Stomach (tissue), 4 donors: ENCODE measurements at regions not wholly inside any gene's neighbourhood (a gene's known extent, or its start where the extent isn't known, plus 50 kb on each side); places are given as distances from the start of the nearest gene placed in this dataset.

Experiments
- EP300 ChIP-seq: sonication (generic); formaldehyde crosslinking; IDR thresholded peaks from one replicate; pipeline ENCODE4 v1.6.1; 2017; ENCODE audit warnings: antibody characterized with exemption
- POLR2A ChIP-seq, 4 donors: fragments of 450-650 bp; IDR thresholded peaks; one replicate each; pipeline ENCODE4 v1.6.1; 2016; ENCODE audit warnings: antibody characterized with exemption in 4 of 4, control low read depth in 2 of 4, mild to moderate bottlenecking in 1 of 4, moderate library complexity in 1 of 4
- TF ChIP-seq, protein P1 (sequence below), 7 experiments: fragments of 450-650 bp in 4 of 7; fragments of 200-600 bp in 3 of 7; sonication (generic) in 3 of 7; IDR thresholded peaks; one replicate each; pipeline ENCODE4 v1.5.1; 2016 to 2019; ENCODE audit warnings: antibody characterized with exemption in 7 of 7, control low read depth in 2 of 7, mild to moderate bottlenecking in 1 of 7

DNA sequence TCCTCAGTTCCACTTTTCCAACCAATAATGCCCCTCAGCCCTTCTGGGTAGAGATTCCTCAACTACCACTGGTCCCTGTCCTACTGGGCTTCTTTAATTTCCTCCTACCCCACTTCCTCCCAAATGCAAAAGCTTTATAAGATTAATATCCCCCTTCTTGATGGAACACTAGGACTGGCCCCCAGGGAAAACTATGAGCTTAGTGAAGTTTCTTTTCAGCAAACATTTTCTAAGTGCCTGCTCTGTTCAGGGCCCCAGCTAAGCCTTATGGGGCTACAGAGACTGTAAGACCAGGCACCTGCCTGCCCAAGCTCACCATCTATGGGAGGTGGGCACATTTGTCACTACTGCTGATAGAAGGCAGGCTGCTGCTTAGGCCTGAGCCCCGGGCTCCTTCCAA is 79.4 kb downstream of the RPLP1 start:
- TF ChIP-seq, protein P1, sequence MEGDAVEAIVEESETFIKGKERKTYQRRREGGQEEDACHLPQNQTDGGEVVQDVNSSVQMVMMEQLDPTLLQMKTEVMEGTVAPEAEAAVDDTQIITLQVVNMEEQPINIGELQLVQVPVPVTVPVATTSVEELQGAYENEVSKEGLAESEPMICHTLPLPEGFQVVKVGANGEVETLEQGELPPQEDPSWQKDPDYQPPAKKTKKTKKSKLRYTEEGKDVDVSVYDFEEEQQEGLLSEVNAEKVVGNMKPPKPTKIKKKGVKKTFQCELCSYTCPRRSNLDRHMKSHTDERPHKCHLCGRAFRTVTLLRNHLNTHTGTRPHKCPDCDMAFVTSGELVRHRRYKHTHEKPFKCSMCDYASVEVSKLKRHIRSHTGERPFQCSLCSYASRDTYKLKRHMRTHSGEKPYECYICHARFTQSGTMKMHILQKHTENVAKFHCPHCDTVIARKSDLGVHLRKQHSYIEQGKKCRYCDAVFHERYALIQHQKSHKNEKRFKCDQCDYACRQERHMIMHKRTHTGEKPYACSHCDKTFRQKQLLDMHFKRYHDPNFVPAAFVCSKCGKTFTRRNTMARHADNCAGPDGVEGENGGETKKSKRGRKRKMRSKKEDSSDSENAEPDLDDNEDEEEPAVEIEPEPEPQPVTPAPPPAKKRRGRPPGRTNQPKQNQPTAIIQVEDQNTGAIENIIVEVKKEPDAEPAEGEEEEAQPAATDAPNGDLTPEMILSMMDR (IDR thresholded peaks at IDR 0.05): no peak
- TF ChIP-seq EP300 (no peak), POLR2A (IDR thresholded peaks at IDR 0.05) (no peak)
